ENCODE measurements at regions not wholly inside any gene's neighbourhood (a gene's known extent, or its start where the extent isn't known, plus 50 kb on each side); places are given as distances from the start of the nearest gene placed in this dataset.

- TF ChIP-seq CTCF (IDR thresholded peaks at IDR 0.05) (no peak), POLR2A (IDR thresholded peaks at IDR 0.05) (no peak)
Measured at GRCh38 chr4:110266136-110266535, 67.7 kb upstream of the ELOVL6 start.
